DND-41 (cell line): ENCODE measurements at regions not wholly inside any gene's neighbourhood (a gene's known extent, or its start where the extent isn't known, plus 50 kb on each side); places are given as distances from the start of the nearest gene placed in this dataset.

ENCODE experiments used
- ATAC-seq: fragments of 200-7000 bp; cut with Tn5 transposase; 3 replicates; pipeline ENCODE4 v1.9.1; 2021; ENCODE audit warnings: low read depth; ENCODE audit not compliant: insufficient read depth
- DNase-seq: peaks from one replicate; pipeline ENCODE4 v3.0.0-alpha.2; 2020
- H2AFZ ChIP-seq: 2 replicates; pipeline ENCODE4 v1.6.0; 2012; ENCODE audit warnings: low read depth, low read length
- H3K27ac ChIP-seq: 2 replicates; pipeline ENCODE4 v1.5.1; 2012; ENCODE audit warnings: low read length, inconsistent platforms
- H3K27me3 ChIP-seq: fragments of 200-600 bp; sonication (generic); 2 replicates; pipeline ENCODE4 v1.6.0; 2012; ENCODE audit warnings: low read length, mild to moderate bottlenecking, inconsistent platforms; ENCODE audit not compliant: insufficient read depth, poor library complexity
- H3K36me3 ChIP-seq: 2 replicates; pipeline ENCODE4 v1.5.1; 2012; ENCODE audit warnings: low read length, inconsistent platforms; ENCODE audit not compliant: insufficient read depth
- H3K4me1 ChIP-seq: 2 replicates; pipeline ENCODE4 v1.5.1; 2012; ENCODE audit warnings: mild to moderate bottlenecking, low read length; ENCODE audit not compliant: insufficient read depth
- H3K4me2 ChIP-seq: 2 replicates; pipeline ENCODE4 v1.6.0; 2012; ENCODE audit warnings: mild to moderate bottlenecking, moderate library complexity, low read length, inconsistent platforms; ENCODE audit not compliant: insufficient read depth
- H3K4me3 ChIP-seq, 2 experiments: fragments of 200-600 bp in 1 of 2; shearing (Covaris generic) in 1 of 2; 2 replicates each; pipeline ENCODE4 v1.5.1; 2012 to 2016; ENCODE audit warnings: inconsistent platforms in 2 of 2, low read length in 2 of 2, mild to moderate bottlenecking in 2 of 2, low read depth in 1 of 2, moderate library complexity in 1 of 2
- H3K79me2 ChIP-seq: 2 replicates; pipeline ENCODE4 v1.6.0; 2012; ENCODE audit warnings: low read length, inconsistent platforms; ENCODE audit not compliant: insufficient read depth
- H3K9ac ChIP-seq: 2 replicates; pipeline ENCODE4 v1.6.0; 2012; ENCODE audit warnings: low read depth, mild to moderate bottlenecking, inconsistent platforms, low read length, moderate library complexity
- H3K9me3 ChIP-seq: 2 replicates; pipeline ENCODE4 v1.5.1; 2012; ENCODE audit warnings: low read length, moderate library complexity, mild to moderate bottlenecking, inconsistent platforms; ENCODE audit not compliant: insufficient read depth, severe bottlenecking
- H4K20me1 ChIP-seq: 2 replicates; pipeline ENCODE4 v1.6.0; 2012; ENCODE audit warnings: low read length; ENCODE audit not compliant: insufficient read depth
- EZH2 ChIP-seq: IDR thresholded peaks from 3 replicates; pipeline ENCODE4 v1.6.1; 2012; ENCODE audit warnings: borderline replicate concordance, low read depth, mild to moderate bottlenecking, moderate library complexity, low read length, inconsistent platforms; ENCODE audit not compliant: severe bottlenecking
- TF ChIP-seq, protein P1 (sequence below): IDR thresholded peaks from 2 replicates; pipeline ENCODE4 v1.5.1; 2012; ENCODE audit warnings: borderline replicate concordance, low read length, moderate library complexity, mild to moderate bottlenecking; ENCODE audit not compliant: poor library complexity, severe bottlenecking; ENCODE audit errors: extremely low read depth

GRCh38 chr16:76059186-76059585 is 218.0 kb upstream of the CNTNAP4 start:
- DNase-seq (no peak), ATAC-seq (no peak)
- no peaks in the 10 kb centered on the region for H3K4me1 ChIP-seq
- H4K20me1 ChIP-seq = no peaks in the 10 kb centered on the region
- peaks cover 7% of the 10 kb centered on the region for H3K27me3 ChIP-seq
- no peak overlapping the region for H3K4me2 ChIP-seq
- H3K27ac ChIP-seq = no peak overlapping the region
- no peaks in the 10 kb centered on the region for H3K9me3 ChIP-seq
- no peaks in the 10 kb centered on the region for H3K36me3 ChIP-seq
- TF ChIP-seq EZH2 = no peak
- TF ChIP-seq, protein P1, sequence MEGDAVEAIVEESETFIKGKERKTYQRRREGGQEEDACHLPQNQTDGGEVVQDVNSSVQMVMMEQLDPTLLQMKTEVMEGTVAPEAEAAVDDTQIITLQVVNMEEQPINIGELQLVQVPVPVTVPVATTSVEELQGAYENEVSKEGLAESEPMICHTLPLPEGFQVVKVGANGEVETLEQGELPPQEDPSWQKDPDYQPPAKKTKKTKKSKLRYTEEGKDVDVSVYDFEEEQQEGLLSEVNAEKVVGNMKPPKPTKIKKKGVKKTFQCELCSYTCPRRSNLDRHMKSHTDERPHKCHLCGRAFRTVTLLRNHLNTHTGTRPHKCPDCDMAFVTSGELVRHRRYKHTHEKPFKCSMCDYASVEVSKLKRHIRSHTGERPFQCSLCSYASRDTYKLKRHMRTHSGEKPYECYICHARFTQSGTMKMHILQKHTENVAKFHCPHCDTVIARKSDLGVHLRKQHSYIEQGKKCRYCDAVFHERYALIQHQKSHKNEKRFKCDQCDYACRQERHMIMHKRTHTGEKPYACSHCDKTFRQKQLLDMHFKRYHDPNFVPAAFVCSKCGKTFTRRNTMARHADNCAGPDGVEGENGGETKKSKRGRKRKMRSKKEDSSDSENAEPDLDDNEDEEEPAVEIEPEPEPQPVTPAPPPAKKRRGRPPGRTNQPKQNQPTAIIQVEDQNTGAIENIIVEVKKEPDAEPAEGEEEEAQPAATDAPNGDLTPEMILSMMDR = no peak
- H3K4me3 ChIP-seq = no peak overlapping the region
- H3K79me2 ChIP-seq = no peaks in the 10 kb centered on the region
- H3K9ac ChIP-seq = no peak overlapping the region
- H2AFZ ChIP-seq = no peak overlapping the region

DNA sequence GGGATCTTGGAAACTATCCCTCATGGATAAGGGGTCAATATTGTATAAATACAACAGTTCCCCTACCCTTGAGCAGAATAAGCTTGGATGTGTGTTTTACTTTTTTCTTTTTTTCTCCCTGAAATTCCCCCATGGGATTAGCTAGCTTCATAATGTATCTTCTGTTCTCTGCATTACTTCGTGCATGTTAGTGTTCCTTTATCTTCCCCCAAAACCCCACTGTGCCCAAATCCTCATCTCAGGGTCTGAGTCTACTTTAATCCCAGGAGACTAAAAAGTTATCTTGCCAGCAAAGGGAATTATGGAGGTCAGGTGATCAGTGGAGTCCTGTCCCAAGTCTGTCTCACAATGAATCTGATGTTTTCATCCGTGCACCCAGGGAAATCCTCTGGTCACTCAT is 217.5 kb upstream of the CNTNAP4 start:
- TF ChIP-seq, protein P1 = no peak
- no peak for TF ChIP-seq EZH2
- H2AFZ ChIP-seq = no peak overlapping the region
- no peaks in the 10 kb centered on the region for H3K4me1 ChIP-seq
- H3K36me3 ChIP-seq = no peaks in the 10 kb centered on the region
- no peak overlapping the region for H3K4me2 ChIP-seq
- H3K27me3 ChIP-seq = peaks cover 7% of the 10 kb centered on the region
- H3K27ac ChIP-seq = no peak overlapping the region
- H3K4me3 ChIP-seq = no peak overlapping the region
- H3K9me3 ChIP-seq = no peaks in the 10 kb centered on the region
- no peak overlapping the region for H3K9ac ChIP-seq
- H4K20me1 ChIP-seq = no peaks in the 10 kb centered on the region
- no peak for DNase-seq
- H3K79me2 ChIP-seq = no peaks in the 10 kb centered on the region
- ATAC-seq = no peak

DNA sequence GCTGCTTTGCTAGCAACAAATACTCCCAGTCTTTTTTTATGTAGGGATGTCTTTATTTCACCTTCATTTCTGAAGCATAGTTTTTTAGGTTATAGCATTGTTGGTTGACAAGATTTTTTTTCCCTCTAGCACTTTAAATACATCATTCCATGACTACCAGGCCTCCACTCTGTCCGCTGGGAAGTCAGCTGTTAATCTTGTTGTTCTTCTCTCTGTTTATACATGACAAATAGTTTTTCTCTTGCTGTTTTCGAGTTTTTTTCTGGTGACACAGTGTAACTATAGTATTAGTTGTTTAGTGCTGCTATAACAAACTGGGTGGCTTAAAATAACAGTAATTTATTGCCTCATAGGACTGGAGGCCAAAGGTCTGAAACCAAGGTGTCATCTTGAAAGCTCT is 205.5 kb upstream of the CNTNAP4 start:
- Histone ChIP-seq H3K4me1 (no peaks in the 10 kb centered on the region), H3K4me2 (no peak overlapping the region), H3K4me3 (no peak overlapping the region), H3K9me3 (no peaks in the 10 kb centered on the region), H3K27me3 (peaks cover 5% of the 10 kb centered on the region), H2AFZ (no peak overlapping the region), H3K79me2 (no peaks in the 10 kb centered on the region), H4K20me1 (no peaks in the 10 kb centered on the region), H3K27ac (no peak overlapping the region), H3K36me3 (no peaks in the 10 kb centered on the region), H3K9ac (no peak overlapping the region)
- TF ChIP-seq, protein P1 = no peak
- no peak for TF ChIP-seq EZH2
- DNase-seq = no peak
- no peak for ATAC-seq

- no peak for TF ChIP-seq EZH2
- TF ChIP-seq, protein P1 = no peak
- Histone ChIP-seq H3K27me3 (no peaks in the 10 kb centered on the region), H3K27ac (no peak overlapping the region), H3K79me2 (no peaks in the 10 kb centered on the region), H3K4me3 (no peak overlapping the region), H4K20me1 (no peaks in the 10 kb centered on the region), H2AFZ (no peak overlapping the region), H3K36me3 (no peaks in the 10 kb centered on the region), H3K9ac (no peak overlapping the region), H3K4me1 (no peaks in the 10 kb centered on the region), H3K4me2 (no peak overlapping the region), H3K9me3 (no peaks in the 10 kb centered on the region)
- no peak for DNase-seq
- no peak for ATAC-seq
These were observed 195.2 kb upstream of the CNTNAP4 start for GRCh38 chr16:76081967-76082366.
